Inflammatory macrophage treated with lipopolysaccharide for 1 hour (primary cell): ENCODE measurements at regions not wholly inside any gene's neighbourhood (a gene's known extent, or its start where the extent isn't known, plus 50 kb on each side); places are given as distances from the start of the nearest gene placed in this dataset.
A peak's percentile ranks its signal among the peaks of the same experiment; 100 is the strongest.
"Not testable (repeated sequence)": the region's sequence is repeated elsewhere in the genome, so short reads cannot be mapped to it uniquely, and the experiment has no call there.

Source experiments
- DNase-seq, 2 donors: peaks; one replicate each; pipeline ENCODE4 v3.0.0-alpha.2; 2020 to 2022

DNA sequence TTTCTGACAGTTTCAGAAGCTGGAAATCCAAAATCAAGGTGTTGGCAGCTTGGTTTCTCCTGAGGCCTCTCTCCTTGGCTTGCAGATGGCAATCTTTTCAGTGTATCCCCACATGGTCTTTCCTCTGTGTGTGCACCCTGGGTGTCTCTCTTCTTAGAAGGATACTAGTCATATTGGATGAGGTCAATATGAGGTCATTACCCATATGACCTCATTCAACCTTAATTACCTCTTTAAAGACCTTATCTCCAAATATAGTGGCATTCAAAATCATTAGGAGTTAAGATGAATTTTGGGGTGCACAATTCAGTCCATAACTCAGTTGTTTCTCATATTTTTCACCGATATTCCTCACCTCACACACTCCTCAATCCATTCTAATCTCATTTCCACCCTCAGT, 92.4 kb upstream of the TGM3 start:
- DNase-seq = no peak

DNA sequence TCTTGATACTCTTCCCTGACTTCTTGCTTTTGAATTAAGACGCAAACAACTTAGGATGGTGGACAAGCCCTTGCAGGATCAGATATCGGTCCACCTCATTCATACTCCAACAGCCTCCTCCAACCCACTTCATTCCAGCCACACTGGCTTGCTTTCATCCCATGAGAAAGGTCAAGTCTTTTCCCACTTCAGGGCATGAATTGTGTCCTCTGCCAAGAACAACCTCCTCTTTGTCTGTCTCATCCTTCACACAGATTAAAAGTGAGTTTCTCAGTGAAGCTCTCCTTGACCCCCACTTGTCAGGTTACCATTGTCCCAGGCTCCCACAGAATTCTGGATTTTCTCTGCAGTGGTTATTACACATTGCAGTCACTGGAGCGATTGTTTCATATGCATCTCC, 91.8 kb upstream of the TGM3 start:
- DNase-seq = no peak

DNA sequence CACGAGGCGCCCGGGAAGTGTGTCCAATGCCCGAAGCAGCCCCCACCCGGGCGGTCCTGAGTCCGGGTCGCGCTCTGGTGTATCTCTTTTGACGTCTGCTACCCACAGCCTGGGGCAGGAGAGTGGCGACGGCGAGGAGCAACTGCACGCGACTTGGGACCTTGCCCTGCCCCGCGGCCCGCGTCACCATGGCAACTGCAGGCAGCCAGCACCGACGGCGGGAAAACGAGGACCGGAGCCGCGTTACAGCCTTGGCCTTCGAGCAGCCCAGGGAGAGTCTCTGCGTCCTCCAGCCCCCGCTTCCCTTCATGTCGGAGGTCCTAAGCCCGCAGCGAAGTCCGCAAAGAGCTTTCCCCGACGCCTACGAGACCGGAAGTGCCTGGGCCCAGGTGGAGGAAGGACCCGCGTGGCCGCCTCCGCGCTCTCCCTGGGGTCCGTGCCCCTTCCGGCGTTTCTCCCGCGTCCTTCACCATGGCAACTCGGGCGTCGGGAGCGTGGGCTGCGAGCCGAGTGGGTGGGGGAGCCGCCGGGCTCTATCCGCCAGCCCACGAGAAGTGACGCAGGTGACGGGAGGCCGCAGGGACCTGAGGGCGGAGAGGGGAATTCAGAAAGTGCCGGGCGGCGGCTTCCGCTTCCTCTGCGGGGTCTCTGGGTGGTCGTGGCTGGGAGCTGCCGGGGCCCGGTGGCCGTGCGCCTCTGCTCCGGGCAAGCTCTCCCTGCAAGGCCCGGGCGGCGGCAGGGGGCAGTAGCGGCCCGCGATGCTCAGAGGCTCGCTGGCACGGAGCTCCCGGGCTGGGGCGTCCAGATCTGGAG, 88.6 kb upstream of the TGM3 start:
- DNase-seq = peak; percentile 83 to 88

DNA sequence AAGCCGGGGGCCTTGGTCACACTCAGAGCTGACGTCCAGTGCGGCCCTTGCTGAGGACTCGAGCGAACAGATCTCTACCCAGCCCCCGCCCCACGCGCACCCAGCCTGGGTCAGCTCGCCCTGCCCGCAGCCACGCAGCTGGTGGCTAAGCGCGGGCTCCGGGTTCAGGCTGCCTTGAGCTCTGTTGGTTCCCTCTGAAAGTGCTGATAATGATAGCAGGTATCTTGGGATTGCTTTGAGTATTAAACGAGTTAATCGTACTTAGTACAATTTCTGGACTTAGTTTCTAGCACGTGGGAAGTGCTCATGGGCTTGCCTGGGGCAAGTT, 88.1 kb upstream of the TGM3 start:
- no peak for DNase-seq

DNA sequence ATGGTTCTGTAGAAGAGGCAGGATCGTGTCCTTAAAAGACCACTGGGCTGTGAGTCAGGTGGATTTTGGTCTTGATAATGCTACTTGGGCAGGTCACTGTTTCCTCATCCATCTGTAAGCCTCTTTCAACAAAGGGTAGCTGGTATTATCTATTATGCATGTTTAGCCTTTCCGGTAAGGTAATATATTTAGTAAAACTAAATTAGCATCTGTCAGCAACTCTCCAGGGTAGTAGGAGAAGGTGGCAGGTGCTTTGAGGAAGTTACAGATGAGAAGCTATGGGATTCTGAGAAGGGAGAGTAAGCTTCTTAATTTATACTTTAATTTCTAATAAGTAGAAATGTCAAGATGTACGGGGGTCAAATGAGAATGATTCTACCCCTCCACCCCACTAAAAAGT, 86.9 kb upstream of the TGM3 start:
- DNase-seq = no peak

DNA sequence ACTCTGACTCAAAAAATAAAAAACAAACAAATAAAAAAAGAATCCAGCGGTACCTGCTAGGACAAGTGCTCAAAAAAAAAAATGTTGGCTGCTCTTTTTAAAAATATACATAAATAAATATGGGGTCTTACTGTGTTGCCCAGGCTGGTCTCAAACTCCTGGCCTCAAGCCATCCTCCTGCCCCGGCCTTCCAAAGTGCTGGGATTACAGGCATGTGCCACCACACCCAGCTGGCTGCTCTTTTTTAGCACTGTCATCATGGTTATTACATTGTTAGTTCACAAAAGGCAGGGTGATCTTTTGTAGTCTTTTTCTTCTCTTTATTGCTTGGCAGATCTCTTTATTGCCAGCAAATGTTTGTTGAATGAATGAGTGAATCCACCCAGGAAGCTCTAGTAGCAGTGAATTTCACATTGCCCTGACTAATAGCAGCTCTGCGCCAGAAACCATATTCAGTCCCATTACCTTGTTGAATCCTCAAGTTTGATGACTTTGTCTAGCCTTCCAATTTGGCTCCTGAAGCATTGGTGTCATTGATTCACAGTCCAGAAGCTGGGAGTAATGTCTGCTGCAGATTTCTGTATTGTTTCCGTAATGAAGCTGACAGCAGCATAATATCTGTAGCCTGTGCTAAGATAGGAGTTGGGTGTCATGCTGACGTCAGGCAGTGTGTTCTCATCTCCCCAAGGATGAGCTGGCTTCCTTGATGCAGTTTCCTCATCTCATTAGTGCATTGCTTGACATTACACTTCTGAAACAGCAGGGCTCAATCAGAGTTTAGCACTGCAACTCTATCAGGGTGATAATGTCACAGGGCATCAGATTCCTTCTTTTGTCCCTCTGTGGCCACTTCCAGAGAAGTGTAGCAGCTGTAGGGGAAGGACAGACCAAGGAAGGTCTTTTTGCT, 84.9 kb upstream of the TGM3 start:
- peak; percentile 92 to 95 for DNase-seq

DNA sequence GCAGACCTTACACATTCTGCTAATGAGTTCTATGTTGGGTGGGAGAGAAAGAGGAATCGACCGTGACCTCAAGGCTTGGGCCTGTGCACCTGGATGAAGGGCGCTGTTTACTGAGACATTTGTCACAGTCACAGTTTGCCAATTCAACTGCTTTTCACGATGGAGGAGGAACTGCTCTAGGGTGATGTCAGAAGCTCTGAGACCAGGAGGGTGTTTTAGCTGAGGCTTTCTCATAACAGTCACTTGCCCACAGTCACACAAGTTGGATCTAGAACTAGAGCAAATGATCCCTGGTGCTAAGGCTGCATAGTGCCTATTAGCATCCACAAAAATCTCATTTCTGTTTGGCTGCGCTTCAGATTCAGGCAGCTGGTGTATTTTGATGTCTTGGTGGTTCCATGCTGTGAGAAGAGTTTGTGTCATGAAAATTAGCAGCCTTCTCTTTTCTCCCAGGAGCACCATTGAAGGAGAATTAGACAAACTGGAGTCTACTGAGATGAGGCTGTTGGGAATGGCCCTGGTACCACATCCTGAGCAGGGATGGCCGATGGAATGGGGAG, 83.3 kb upstream of the TGM3 start:
- peak; percentile 42 to 57 for DNase-seq

DNA sequence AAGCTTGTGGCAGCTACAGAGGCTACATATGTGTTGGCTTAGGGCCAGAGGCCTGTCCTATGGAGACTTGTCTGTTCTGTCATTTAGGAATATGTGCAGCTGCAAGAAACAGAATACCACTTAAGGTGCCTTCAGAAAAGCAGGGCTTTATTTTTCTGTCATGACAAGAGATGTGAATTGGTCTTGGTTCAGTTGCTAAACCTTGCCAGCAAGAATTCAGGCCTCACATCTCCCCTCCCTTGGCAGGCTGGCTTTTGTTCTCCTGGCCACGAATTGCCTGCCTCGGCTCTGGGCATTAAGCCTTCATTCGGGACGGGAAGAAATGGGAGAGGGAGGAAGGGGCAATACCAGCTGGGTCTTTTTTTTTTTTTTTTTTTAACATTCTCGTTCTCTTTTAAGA, 82.4 kb upstream of the TGM3 start:
- DNase-seq = no peak

DNA sequence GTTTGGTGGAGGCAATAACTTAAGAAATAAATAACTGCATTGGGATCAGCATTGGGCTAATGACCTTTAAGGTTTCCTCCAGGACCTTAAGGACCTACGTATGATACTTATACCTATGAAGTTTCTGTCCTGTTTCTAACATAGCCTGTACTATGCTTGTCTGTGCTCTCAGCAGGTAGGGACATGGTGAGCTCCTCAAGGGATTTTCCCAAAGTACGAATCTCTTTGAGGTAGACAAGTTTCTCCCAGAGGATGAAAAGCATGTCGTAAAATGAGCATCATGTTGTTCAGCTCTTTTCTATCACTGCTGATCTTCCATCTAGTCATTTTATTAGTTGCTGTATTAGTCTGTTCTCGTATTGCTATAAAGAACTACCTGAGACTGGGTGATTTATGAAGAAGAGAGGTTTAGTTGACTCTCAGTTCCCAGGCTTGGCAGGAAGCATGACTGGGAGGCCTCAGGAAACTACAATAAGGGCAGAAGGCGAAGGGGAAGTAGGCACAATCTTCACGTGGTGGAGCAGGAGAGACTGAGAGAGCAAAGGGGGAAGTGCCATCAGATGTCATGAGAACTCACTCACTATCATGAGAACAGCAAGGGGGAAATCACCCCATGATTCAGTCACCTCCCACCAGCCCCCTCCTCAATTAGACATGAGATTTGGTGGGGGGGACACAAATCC, 77.8 kb upstream of the TGM3 start:
- DNase-seq = peak; percentile 75 to 91

DNA sequence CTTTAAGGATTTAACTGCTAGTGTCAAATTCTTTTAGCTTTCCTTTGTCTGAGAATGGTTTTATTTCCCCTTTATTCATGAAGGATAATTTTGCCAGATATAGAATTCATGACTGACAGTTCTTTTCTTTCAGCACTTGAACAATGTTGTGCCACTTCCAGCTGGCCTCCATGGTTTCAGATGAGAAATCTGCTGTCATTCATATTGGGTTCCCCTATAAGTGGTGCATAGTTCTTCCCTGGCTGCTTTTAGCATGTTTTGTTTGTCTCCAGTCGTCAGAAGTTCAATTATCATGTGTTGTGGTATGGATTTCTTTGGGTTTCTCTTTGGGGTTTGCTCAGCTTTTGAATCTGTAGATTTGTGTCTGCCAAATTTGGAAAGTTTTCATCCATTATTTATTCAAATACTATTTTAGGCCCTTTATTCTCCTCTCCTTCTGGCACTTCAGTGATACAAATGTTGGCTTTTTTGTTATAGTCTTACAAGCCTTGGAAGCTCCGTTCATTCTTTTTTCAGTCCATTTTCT, 76.3 kb upstream of the TGM3 start:
- no peak for DNase-seq

DNA sequence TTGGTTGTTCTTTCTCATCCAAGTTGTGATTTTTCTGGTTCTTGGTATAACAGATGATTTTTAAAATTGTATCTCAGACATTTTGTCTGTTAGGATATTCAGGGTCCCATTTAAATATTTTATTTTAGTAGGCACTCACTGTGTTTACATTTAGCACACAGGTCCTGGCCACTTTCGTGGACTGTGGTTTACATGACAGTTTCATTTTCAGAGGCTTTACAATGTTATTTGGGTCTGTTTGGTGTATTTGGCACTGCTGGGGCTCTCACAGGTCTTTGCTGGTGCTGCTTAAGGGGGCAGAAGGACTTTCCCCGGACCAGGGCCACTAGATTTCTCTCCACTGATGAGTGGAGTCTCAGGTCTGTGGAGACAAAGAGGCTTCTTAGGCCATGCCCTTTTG, 75.5 kb upstream of the TGM3 start:
- no peak for DNase-seq

DNA sequence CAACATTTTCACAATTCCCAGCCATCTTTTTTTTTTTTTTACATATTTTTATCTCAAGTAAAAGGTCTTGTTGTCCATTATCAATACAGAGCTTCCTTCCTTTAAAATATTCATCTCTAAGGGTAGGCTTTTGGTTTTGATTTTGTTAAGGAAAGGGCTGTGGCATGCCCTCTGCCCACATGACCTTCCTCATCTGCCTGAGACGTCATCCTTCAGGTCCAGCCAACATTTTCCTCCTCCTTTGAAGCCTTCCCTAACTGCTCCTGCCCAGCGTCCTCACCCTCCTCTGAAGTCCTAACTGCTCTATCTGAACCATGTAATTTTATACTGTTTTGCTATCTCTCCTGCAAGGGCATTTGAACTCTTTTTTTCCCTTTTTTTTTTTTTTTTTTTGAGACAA, 73.9 kb upstream of the TGM3 start:
- DNase-seq = peak; percentile 35 to 59

DNA sequence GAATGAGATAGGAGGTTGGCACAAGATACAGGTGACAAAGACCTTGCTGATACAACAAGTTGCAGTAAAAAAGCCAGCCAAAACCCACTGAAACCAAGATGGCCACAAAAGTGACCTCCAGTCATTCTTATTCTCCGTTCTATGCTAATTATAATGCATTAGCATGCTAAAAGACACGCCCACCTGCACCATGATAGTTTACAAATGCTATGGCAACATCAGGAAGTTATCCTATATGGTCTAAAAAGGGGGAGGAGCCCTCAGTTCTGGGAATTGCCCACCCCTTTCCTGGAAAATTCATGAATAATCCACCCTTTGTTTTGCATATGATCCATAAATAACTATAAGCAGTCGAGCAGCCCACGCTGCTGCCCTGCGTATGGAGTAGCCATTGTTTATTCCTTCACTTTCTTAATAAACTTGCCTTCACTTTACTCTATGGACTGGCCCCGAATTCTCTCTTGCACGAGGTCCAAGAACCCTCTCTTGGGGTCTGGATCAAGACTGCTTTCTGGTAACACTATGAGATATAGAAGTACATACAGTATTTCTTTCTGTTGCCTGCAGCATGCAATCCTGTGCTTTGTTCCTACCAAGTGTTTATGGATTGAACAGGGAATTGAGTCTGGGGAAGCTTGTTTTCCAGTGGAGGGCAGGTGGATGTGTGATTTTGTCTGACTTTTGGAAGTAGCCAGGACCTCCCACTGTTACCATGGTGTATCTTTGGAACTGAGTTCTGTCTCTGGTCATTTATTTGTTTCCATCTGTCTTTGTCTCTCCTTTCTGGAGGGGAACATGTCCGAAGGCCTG, 72.0 kb upstream of the TGM3 start:
- DNase-seq = no peak

DNA sequence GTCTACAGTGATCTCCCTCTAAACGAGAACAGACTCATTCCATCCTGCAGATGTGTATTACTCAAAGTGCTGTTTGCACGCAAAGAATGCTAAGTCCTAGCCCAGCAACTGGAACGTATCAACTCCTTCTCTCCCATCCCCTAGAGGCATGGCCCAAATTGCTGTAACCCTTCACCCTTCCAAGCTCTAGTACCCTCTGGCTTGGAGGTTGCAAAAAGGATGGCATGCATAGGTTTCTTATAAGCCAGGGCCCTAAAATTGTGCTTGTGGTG, 71.5 kb upstream of the TGM3 start:
- DNase-seq = no peak

DNA sequence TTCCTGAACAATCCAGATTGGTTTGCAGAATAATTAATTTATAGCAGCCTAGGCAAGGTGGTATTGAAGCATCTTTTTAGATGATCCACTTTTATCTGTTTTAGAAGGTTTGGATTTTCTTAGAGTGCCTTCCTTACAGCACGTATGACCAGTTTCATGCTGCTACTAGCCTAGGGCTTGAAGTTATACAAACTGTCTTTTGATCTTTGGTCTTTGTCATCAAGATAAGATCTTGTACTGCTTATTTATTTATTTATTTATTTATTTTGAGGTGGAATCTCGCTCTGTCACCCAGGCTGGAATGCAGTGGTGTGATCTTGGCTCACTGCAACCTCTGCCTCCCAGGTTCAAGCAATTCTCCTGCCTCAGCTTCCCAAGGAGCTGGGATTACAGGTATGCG, 68.5 kb upstream of the TGM3 start:
- DNase-seq = not testable (repeated sequence)

DNA sequence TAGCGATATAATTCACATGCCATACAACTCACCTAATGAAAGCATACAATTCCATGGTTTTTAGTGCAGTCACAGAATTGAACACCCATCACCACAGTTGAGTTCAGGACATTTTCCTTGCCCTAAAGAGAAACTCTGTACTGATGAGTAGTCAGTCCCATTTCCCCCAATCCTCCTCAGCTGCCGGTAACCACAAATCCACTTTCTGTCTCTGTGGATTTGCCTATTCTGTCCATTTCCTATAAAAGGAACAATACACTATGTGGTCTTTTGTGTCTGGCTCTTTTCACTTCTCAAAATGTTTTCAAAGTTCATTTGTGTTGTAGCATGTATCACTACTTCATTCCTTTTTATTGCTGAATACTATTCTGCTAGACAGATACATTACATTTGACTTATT, 67.9 kb upstream of the TGM3 start:
- no peak for DNase-seq

DNA sequence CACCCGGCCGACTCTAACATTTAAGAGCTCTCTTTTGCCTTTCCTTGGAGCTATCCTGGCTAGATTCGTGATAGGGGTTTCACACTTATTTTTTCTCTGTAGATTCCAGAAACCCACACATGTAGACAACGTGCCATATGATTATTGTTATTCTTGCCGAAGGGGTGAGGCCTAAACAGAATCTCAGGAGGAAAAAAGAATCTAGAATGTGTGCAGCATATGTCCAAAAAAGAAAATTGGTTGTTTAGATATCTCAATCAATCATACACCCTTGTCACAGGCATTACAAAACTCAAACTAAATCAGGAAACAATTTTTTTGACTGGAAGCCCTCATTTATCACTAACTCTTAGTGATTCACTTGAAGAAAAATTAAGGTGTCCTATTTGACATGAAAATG, 66.9 kb upstream of the TGM3 start:
- no peak for DNase-seq

DNA sequence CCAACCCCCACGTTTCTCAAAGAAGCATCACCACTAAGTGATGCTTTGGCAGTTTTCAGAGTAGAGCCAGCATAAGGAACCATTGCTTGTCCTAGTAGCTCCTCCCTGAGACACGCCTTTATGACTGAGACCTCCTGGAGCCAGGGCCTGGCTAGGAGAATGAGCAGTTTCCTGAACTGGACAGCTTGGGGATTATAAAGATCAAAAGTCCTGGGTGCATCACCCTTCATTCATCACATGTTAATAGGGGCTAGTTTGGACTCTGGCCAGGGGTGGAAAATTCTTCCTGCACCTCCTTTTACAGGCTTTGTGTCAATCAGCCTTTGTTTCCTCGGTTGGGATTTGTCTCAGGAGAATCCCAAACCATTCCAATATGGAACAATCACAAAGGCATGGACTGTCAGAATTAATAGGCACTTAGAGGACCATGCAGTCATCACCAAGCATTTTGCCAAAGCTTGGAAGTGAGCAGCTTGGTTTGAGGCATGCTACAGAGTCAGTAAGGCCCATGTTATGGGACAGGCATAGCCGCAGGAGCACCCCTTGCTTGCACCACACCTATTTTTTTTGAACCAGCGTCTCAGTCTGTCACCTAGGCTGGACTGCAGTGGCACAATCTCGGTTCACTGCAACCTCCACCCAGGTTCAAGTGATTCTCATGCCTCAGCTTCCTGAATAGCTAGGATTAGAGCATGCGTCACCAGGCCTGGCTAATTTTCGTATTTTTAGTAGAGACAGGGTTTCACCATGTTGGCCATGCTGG, 64.9 kb upstream of the TGM3 start:
- no peak for DNase-seq

DNA sequence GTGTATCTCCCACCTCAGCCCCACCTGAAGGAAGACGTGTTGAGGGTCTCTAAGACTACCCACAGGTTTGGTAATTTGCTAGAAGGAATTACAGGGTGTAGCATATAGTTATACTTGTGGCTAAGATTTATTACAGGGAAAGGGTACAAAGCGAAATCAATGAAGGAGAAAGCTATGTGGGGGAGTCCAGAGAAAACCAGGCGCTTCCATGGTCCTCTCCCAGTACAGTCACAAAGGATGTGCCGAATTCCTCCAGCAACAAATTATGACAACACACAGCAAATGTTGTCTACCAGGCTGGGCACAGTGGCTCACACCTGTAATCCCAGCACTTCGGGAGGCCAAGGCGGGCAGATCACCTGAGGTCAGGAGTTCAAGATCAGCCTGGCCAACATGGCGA, 64.1 kb upstream of the TGM3 start:
- DNase-seq = no peak

DNA sequence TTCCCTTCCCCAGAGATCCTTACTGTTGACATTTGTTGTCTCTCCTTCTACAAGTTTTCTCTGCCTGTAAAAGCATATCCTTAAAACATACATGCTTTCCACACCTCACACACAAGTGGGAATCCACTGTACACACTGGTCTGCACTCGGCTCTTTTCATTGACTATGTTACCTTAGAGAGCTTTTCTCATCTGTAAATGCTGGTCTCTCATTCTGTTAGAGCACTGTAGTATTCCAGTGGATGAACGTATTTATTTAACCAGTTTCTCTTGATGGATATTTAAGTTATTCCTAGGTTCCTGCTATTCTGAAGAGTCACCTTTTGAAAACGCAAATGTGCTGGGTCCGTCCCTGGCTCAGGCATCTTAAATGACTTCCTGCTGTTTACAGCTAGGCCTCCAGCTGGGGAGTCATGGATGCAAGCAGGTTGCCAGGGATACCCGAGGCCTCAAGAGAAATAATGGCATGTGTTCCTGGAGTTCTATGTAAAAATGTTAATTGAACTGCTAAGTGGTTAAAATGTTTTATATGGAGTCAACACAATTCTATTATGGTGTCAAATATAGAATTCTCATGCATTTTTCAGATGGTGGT, 61.1 kb upstream of the TGM3 start:
- DNase-seq = no peak

DNA sequence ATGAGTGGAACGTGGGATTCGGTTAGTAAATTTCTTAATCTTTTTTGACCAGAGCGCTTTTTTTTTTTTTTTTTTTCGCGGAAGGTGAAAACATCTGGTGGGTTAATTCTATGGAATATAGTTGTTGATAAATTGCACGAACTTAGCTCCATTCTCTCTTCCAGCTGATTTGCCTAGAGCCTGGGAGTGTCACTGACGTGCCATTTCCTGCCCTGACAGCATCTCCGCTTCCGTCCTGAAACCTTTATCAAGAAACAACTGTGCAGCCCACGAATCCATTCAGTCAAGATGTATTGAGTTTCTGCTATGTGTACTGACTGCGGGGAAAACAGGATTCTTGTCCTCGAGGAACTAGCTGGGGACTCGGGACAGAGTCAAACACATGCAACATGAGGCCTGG, 59.5 kb upstream of the TGM3 start:
- DNase-seq = no peak
